Left lobe of liver (tissue), 2 donors: ENCODE measurements at regions not wholly inside any gene's neighbourhood (a gene's known extent, or its start where the extent isn't known, plus 50 kb on each side); places are given as distances from the start of the nearest gene placed in this dataset.

Experiments
- ATAC-seq: fragments of 200-7000 bp; cut with Tn5 transposase; one replicate; pipeline ENCODE4 v1.9.1; 2020; ENCODE audit warnings: mild to moderate bottlenecking, moderate library complexity
- DNase-seq: peaks from one replicate; pipeline ENCODE4 v3.0.0-alpha.2; 2020; ENCODE audit warnings: low spot score
- donor health status: DM: no; HTN: no; CAD: no; lungs with moderate emphysema.
- donor health status: DM: no; HTN: yes; CAD: no.

- DNase-seq (no peak), ATAC-seq (no peak)
These were observed 67.5 kb upstream of the SLC6A6 start for GRCh38 chr3:14334936-14335335.

GRCh38 chr3:14335774-14336748, 66.3 kb upstream of the SLC6A6 start:
- peak; percentile 87 for DNase-seq
- peak; percentile 82 for ATAC-seq

DNA sequence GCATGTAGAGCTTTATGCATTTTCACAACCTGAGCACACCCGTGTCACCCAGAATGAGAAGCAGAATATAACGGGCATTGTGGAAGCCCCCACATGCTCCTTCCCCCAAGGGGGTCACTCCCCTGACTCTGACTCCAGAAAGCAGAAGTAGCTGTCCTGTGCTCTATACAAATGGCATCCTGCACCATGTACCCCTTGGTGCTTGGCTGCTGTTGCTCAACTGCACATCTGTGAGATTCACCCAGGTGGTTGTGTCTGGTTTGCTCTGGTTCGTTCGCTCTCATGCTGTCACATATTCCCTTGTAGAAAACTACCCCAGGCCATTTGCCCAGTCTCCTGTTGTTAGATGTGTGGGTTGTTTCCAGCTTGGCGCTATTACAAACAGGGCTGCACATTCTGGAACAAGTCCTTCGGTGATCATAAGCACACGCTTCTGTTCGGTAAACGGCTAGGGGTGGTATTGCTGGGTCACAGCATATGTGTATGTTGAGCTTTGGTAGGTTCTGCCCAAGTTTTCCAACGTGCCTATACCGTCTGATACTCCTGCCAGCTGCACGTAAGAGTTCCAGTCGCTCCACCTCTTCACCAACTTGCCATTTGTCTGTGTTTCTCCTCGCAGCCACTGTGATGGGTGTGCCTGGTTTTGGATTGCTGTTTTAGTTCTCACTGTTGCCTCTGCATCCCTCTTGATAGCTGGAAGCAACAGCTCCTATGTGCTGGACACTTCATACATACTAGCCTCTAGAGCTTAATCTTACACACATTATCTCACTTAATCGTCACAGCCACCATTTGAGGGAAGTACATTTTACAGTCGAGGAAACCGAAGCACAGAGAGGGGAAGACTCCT, 65.4 kb upstream of the SLC6A6 start:
- DNase-seq (no peak), ATAC-seq (peak; percentile 9)

GRCh38 chr3:14337828-14338227, 64.6 kb upstream of the SLC6A6 start:
- no peak for ATAC-seq

DNA sequence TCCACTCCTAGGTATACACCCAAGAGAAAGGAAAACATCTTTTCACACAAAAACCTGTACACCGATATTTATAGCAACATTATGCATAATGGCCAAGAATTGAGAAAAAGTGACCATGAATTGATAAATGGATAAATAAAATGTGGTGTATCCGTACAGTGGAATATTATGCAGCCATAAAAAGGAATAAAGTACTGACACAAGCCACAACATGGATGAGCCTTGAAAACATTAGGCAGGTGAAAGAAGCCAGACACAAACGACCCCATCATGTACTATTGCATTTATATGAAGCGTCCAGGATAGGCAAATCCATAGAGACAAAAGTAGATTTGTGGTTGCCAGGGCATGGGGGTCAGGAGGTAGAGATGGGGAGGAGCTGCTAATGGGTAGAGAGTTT, 64.2 kb upstream of the SLC6A6 start:
- DNase-seq (no peak), ATAC-seq (no peak)

More at GRCh38 chr3:14337828-14338227, 64.6 kb upstream of the SLC6A6 start:
- DNase-seq: no peak

DNA sequence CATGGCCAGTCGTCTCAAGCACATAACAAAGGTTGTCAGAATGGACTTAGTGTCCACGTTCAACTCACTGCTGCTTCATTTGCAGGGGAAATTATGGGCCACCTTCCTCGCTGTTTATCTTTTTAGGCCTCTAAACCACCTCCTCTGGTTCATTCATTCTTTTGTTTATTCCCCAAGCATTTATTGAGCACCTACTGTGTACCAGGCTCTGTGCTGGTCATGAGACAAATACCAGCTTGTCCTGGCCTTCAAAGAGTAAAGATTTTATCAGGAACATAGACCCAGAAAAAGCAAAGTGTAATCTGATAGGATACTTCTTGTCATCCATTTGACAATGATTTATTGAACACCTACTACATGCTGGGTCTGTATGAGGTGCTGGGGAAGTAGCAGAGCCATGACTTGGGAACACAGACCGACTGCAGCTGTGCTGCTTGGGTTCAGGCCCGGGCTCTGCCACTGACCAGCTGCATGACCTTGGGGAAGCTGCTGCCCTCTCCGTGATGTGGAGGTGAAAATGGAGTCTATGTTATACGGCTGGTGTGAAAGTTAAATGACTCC, 63.4 kb upstream of the SLC6A6 start:
- no peak for DNase-seq
- ATAC-seq: no peak

- ATAC-seq (peak; percentile 38), DNase-seq (no peak)
These were observed 61.3 kb upstream of the SLC6A6 start for GRCh38 chr3:14340960-14341708.

DNA sequence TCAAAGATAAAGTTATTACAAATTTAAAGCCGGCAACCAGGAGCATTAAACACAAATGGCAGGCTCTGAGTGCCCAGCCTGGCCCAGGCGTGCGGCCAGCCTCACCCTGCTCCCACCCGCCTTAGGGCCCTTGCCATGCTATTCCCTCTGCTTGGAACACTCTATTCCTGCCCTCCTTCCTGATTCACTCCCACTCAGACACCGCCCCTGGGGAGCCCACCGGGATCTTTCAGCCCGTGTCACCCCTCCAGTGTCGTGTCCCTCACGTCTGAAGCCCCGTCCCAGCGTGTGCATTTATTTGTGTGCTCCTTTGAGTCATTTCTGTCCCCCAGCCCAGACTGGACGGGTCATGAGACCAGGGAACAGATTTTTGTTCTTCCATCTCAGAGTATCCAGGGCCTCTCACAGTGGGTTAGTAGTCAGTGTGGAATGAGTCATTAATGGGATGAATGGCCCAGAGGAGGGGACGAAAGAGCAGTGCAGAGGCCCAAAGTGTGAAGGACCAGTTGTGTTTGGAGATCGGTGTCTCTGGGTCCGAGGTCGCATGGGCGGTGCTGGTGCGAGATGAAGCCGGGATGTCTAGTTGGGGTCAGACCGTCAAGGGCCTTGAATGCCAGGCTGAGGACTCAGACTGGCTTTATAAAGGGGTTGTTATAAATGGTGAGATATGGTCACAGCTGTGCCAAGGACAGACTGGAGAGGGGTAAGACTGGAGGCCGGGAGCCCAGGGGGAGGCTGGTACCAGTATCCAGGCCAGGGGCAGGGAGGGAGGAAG, 58.9 kb upstream of the SLC6A6 start:
- ATAC-seq: no peak
- DNase-seq: no peak

DNA sequence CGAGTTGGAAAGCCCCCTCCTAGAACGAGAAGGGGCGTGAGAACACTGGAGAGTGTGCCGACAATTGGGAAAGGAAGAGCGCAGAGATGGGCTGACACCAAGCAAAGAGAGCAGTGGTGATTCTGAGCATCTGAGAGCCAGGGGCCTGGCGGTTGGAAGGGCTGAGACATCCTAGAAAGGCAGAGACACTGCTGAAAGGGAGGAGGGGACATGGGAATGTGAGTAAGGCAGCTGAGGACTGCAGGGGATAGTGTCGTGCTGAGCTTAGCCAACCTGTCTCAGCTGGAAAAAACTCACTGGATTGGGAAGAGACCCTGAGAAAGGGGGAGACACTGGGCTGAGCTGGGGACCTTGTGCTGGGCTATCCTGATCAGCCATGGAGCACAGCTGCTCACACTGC, 58.1 kb upstream of the SLC6A6 start:
- DNase-seq (no peak), ATAC-seq (no peak)

DNA sequence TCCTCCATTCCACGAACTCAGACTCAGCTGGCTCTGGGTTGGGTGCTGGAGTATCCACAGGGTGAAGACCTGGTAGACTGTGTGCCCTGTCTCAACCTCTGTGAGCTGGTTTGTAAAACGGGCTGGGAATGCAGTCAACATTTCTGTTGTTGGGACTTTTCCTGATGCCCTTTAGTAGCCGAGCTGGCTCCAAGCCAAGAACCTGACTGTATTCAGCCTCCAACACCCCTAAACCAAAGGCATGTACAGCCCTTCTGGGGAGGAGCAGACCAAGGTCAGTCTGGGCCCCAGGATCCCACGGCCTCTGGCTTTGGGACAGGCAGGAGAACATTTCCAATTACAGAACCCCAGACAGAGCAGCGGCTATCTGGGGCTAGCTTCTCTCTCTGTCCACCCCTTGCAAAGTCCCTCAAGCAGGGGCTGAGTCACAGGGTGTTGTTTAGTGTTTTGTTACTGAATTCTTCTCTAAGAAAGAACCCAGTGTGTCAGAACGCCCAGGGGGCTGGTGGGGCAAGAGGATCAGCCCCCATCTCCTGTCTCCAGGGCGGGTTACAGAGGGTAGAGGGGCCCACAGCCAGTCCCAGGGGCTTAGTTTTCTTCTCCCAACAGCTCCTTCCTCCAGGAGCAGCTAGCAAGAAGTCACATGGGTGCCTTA, 56.8 kb upstream of the SLC6A6 start:
- no peak for ATAC-seq

DNA sequence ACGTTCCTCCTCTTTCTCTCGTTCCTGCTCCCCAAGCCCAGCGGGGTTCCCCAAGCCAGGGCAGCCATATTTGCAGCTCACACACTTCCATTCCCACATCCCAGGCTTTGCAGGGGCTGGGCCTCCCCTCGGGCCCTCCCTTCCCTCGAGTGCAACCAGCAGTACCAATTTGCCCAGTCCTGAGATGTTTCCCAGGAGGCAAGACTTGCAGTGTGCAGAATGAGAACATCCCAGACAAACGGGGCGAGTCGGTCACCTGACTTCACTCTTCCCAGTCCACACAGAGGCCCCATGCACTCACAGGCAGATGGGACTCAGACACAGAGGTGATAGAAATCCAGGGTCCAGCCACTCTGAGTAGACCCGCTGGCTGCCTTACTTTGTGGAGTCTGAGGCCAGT, 56.2 kb upstream of the SLC6A6 start:
- ATAC-seq (no peak), DNase-seq (no peak)

More for the DNA sequence above, 56.8 kb upstream of the SLC6A6 start:
- DNase-seq: no peak

GRCh38 chr3:14346642-14347041, 55.8 kb upstream of the SLC6A6 start:
- ATAC-seq (no peak), DNase-seq (no peak)

- ATAC-seq (no peak), DNase-seq (no peak)
These were observed 55.3 kb upstream of the SLC6A6 start for GRCh38 chr3:14347110-14347509.

GRCh38 chr3:14351617-14352001, 50.8 kb upstream of the SLC6A6 start:
- DNase-seq: no peak

DNA sequence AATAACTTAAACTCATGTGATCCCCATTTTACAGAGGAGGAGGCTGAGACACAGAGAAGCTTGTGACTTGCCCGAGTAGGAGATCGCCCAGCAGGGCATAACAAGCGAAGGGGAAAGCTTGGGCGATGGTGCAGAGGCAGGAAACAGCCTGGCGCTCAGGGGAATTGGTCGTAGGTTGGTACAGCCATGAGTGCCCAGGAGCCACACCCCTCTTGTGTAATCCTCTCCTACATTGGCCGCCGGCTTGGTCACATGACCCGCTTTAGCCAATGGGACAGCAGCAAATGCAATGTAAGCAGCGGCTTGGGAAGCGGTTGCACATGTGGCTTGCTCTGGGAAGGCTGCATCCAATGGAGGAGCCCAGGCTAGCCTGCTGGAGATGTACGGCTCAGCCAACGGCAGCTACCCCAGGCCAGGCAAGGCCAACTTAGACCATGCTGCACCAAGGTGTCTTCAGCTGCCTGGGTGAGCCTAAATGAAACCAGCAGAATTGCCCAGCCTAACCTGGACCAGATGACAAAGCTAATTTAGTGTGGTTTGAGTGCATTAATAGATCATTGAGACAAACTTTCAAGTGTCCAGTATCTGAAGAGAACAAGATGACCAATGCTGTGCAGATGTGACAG, 50.3 kb upstream of the SLC6A6 start:
- no peak for ATAC-seq

More at GRCh38 chr3:14351617-14352001, 50.8 kb upstream of the SLC6A6 start:
- ATAC-seq: no peak

More for the DNA sequence above, 50.3 kb upstream of the SLC6A6 start:
- no peak for DNase-seq
